Ecto neural progenitor cell (in vitro differentiated cells): ENCODE measurements at regions not wholly inside any gene's neighbourhood (a gene's known extent, or its start where the extent isn't known, plus 50 kb on each side); places are given as distances from the start of the nearest gene placed in this dataset.
"Not testable (repeated sequence)": the region's sequence is repeated elsewhere in the genome, so short reads cannot be mapped to it uniquely, and the experiment has no call there.

Source experiments
- DNase-seq: peaks from one replicate; pipeline ENCODE4 v3.0.0-alpha.2; 2018; ENCODE audit warnings: low spot score

GRCh38 chr9:73219985-73220626, 68.4 kb downstream of the ANXA1 start:
- DNase-seq: no peak

GRCh38 chr9:73223594-73223993, 71.9 kb downstream of the ANXA1 start:
- no peak for DNase-seq

- no peak for DNase-seq
Observed at GRCh38 chr9:73229543-73229942, 77.9 kb downstream of the ANXA1 start.

GRCh38 chr9:73230251-73230650, 78.6 kb downstream of the ANXA1 start:
- no peak for DNase-seq

GRCh38 chr9:73231203-73231602, 79.5 kb downstream of the ANXA1 start:
- no peak for DNase-seq

- no peak for DNase-seq
Observed at GRCh38 chr9:73233359-73234007, 81.8 kb downstream of the ANXA1 start.

GRCh38 chr9:73234008-73234360, 82.3 kb downstream of the ANXA1 start:
- DNase-seq: no peak

GRCh38 chr9:73237140-73237539, 85.5 kb downstream of the ANXA1 start:
- no peak for DNase-seq

GRCh38 chr9:73239570-73240265, 88.1 kb downstream of the ANXA1 start:
- DNase-seq: no peak

GRCh38 chr9:73243078-73243477, 91.4 kb downstream of the ANXA1 start:
- DNase-seq: no peak

GRCh38 chr9:73259086-73259696, 107.5 kb downstream of the ANXA1 start:
- no peak for DNase-seq

GRCh38 chr9:73260506-73260905, 108.8 kb downstream of the ANXA1 start:
- DNase-seq: no peak

GRCh38 chr9:73264631-73265030, 113.0 kb downstream of the ANXA1 start:
- no peak for DNase-seq

- no peak for DNase-seq
Observed at GRCh38 chr9:73265876-73266275, 114.2 kb downstream of the ANXA1 start.

GRCh38 chr9:73269430-73270101, 117.9 kb downstream of the ANXA1 start:
- no peak for DNase-seq

GRCh38 chr9:73270967-73271721, 119.5 kb downstream of the ANXA1 start:
- DNase-seq: no peak

GRCh38 chr9:73280113-73280512, 128.4 kb downstream of the ANXA1 start:
- no peak for DNase-seq

- DNase-seq: no peak
Observed at GRCh38 chr9:73284377-73284776, 132.7 kb downstream of the ANXA1 start.

- DNase-seq: no peak
Observed at GRCh38 chr9:73294336-73294735, 142.7 kb downstream of the ANXA1 start.

GRCh38 chr9:73325983-73326382, 174.3 kb downstream of the ANXA1 start:
- DNase-seq: no peak

- no peak for DNase-seq
Observed at GRCh38 chr9:73327149-73327548, 175.5 kb downstream of the ANXA1 start.

GRCh38 chr9:73337182-73337581, 185.5 kb downstream of the ANXA1 start:
- DNase-seq: not testable (repeated sequence)
